Activated T-cell treated with anti-CD3 and anti-CD28 coated beads for 48 hours (primary cell): ENCODE measurements at regions not wholly inside any gene's neighbourhood (a gene's known extent, or its start where the extent isn't known, plus 50 kb on each side); places are given as distances from the start of the nearest gene placed in this dataset.
A peak's percentile ranks its signal among the peaks of the same experiment; 100 is the strongest.
"Not testable (repeated sequence)": the region's sequence is repeated elsewhere in the genome, so short reads cannot be mapped to it uniquely, and the experiment has no call there.

Experiments
- DNase-seq: peaks from one replicate; pipeline ENCODE4 v3.0.0-alpha.2; 2020; ENCODE audit warnings: low read depth

DNA sequence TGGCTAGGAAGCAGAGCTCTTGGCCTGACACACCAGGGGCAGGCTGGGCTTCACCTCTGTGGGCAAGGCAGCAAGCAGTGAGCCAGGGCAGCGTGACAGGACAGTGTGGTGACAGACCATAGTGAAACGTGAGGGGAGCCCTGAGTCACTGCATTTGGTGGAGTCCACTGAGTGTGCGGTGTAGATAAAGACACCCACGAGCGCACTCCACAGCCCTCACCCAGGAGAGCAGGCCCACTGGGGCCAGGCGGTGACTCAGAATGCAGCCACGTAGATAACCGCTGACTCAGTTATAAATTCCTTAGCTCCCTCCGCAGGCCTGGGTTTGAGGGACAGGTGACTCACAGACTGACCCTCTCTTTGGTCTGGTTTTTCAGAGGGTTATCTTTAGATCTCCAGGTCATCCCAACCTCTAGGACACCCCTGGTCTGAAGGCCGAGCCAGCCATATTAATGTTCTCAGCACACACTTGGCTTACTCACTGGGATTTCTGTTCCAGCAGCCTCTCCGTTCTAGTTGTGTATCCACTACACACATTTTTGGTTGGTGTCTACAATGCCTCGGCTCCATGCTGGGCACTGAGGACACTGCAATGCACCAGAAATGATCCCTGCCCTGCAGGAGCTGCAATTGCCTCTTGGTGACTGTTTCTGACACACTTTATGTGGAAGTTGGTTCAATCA is 90.2 kb upstream of the TSPAN2 start:
- peak; percentile 6 for DNase-seq

DNA sequence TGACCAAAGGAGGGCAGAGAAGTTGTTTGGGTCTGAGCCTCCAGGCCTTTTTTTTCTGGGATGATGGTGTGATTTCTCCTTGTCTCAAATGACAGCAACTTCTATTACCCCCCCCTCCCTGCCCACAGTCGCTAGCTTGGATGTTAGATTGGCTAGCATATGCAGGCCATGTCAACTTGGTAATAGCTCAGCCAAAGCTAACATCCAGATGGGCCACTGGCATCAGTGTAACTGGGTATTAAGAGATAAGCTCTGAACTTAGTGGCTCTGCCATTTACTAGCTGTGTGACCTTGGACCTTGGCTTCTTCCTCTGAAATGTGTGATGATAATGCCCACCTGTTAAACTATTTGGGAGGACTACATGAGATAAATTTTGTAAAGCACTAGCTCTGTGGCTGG is 86.9 kb upstream of the TSPAN2 start:
- DNase-seq = no peak

DNA sequence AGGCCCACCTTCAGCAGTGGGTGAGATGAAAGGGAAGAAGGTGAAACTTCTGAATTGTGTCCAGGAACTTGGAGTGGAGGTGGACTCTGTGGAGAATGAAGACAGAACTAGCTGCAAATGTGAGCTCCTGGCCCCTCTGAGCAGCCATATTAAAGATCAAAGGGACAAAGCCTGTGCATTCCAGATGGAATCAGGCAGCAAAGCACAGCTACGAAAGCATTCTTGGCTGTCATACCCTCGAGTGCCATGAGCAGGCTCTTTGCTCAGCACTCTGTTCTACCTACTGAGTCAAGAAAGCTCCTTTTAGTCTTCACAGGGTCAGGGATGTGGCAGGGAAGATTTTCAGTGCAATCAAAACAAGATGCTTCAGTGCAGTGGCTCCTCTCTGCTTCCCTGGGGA is 86.3 kb upstream of the TSPAN2 start:
- no peak for DNase-seq

DNA sequence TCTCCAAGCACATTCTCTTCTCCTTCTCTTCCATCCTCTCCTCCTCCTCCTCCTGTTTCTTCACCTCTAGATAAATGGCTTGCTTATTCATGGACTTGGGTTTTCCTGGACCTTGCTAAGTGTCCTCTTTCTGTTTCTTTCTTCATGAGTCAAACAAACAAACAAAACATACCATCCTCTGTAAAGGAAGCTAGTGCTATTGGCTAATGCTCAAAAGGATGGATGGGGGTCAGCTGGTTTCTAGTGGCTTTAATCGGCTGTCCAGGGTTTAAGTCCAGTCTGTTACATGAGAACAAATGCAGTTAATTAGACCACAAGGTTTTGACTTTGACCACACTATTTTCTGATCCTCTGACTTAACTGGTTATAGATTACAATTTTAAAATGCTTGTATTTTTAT is 83.8 kb upstream of the TSPAN2 start:
- DNase-seq = no peak

DNA sequence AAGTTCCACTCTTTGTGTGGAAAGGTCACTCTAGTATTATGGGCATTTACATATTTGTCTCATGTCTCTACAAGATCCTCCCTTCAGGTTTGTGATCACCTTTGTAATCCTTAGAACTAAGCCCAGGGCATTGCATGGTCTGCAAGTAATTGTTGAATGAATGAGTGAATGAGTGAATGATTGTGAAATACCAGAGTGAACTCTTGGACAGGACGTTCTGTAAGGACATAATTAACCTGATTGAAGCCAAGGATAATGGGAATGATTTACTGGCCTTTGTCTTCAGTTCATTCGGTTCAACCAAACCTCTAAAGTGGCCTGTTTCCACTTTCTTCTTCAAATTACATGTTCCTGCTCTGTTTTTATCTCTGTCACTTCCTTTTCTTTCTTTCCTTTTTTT is 83.0 kb upstream of the TSPAN2 start:
- DNase-seq = no peak

DNA sequence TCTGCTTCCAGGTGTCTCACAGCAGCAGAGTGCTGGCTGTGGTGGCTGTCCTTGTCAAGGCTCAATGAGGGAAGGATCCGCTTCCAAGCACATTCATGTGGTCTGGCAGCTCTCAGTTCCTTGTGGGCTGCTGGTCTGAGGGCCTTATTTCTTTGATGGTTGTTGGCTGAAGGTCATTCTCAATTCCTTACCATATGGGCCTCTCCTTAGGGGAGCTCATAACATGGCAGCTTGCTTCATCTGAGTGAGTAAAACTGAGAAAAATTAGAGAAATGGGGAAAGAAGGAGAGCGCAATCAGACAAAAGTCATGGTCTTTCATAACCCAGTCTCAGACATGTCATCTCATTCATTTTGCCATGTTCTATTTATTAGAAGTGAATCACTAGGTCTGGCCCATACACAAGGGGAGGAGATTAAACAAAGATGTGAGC is 81.7 kb upstream of the TSPAN2 start:
- no peak for DNase-seq

DNA sequence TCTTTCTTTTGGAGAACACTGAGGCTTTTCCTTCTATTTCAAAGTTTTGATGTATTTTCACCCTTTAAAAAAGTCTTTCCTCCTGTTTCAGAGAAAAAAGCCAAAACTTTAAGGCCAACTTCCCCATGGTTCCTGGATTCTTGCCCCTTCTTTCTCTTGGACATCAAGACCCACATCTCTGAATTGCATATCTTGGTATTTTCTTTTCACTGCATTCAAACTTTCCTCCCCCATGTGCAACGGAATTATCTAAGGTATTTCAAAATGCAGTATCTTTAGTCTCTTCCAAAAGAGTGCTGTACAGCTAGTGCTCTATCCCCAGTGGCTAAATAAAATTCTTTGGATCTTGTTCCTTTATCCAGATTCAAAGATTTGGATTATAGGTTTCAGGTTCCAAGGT is 81.1 kb upstream of the TSPAN2 start:
- no peak for DNase-seq

DNA sequence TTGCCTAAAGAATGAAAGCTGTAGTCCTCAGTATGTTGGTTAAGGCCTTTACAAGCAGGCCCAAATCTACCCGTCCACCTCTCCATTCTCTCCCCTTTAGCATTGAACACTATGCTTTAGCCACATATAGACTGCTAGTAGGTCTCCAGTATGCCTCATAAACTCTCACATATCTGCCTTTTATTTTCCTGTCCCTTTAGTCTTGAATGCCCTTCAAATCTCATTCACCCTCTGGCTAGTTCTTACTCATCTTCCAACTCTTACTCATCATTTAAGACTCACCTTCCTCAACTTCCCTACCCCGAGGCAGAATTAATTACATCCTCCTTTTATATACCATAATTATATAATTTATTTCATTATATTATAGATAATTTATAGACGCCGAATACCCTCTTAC is 78.7 kb upstream of the TSPAN2 start:
- no peak for DNase-seq

DNA sequence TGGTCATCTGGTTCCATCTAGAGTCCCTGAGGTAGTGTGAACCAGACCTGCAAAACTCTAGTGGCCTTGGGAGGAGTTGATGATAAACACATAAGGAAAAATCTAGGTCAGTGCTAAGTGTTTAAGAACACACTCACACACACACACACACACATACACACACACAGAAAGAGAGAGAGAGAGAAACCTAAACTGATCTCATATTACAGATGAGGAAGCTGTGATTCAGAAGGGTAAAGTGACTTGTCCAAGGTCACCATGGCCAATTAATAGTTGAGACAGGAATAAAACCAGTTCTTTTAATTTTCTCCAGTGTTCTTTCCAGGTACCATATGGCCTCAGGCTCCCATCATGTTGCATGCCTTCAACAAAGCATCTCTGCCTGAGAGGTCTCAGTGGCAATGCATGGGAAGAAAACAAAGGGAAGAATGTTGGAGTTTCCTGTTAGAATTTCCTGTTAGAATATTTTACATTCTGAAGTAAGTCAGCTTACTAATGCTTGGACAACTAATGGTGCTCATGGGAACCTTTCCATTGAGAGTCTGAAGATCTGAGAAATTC is 77.3 kb upstream of the TSPAN2 start:
- no peak for DNase-seq

DNA sequence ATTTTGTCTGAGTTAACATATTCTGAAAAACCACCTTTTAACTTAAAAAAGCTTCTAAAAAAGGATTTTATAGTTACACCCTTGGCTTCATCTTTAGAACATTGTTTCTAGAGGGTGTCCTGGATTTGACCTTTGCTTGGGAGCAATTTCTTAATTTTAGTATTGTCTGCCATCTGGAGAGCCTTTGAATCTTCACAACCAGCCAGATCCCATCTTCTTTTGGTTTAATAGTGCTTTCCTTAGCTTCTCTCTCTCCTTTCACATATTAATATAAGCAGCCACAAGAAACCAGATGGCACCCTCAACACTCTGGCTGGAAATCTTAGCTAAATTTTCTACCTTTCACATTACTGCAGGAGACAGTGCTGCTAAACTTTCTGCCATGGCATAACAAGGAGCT is 76.5 kb upstream of the TSPAN2 start:
- DNase-seq = no peak

DNA sequence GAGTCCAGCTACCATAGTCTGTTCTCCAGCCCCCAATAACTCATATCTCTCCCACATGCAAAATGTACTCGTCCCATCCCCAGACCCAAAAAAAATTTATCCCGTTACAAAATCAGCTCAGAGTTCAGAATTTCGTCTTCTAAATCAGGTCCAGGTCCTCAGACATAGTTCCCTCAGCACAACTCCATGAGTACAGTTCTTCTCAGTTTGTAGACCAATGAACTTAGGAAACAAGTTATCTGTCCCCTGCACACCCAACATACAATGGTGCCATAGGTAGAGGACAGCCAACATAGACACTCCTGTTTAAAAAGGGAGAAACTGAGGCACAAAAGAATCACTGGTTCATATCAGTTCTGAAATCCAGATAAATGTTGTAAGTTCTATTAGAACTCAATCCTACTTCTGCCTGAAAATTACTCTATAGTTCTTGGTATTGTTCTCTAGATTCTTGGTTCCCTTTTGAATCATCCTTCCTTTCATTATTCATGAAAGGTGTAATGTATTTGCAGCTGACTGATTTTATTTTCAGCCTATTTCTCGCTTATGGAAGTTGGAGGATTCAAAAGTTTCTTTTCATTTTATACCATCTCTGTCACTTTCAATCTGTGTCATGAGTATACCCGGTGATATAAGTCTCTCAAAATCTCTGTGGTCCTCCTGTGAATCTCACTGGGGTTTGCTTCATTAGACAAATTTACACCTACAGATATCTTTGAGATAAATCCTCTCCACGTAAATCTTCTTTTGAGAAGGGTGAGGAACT is 75.8 kb upstream of the TSPAN2 start:
- no peak for DNase-seq

DNA sequence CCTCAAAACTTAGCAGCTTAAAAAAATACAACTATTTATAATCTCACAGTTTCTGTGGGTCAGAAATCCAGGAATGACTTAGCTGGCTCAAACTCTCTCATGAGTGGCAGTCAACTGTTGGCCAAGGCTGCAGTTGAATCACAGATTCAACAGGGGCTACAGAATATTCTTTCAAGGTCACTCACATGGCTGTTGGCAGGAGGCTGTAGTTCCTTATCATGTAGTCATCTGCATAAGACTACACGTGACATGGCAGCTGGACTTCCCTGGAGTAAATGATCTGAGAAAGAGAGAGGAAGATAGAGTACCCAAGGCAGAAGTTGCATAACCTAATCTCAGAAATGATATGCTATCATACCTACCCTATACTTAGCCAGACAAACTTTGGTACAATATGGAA is 75.2 kb upstream of the TSPAN2 start:
- DNase-seq = no peak

DNA sequence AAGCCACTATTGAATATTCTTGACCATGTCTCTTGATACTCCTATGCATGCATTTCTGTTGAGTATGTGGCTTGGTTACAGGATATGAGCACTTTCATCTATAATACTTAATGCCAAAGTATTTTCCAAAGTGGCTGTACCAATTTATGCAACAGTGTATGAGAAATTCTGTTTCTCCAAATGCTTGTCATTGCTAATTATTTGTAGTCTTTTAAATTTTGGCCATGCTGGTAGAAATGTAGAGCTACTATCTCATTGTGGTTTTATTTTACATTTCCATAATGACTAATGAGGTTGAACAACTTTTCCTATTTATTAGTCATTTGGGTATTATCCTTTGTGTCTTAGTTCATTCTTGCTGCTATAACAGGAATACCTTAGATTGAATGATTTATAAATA is 71.4 kb upstream of the TSPAN2 start:
- DNase-seq = no peak

DNA sequence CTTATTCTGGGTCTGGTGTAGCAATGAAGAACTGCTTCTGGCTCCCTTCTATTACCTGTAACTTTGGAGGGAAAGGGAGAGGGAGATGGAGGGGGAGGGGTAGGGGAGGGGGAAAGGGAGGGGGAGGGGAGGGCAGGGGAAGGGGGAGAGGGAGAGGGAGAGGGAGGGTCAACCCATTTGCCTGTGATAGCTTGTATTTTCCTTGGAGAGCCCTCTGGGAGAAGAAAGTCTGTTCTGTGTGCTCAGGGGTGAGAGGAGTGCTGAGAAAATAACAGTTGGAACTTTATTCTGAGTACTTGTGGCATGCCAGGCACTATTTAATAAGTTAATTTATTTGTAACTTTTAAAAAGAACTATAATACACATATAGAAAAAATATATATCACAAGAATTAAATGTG is 70.7 kb upstream of the TSPAN2 start:
- no peak for DNase-seq

DNA sequence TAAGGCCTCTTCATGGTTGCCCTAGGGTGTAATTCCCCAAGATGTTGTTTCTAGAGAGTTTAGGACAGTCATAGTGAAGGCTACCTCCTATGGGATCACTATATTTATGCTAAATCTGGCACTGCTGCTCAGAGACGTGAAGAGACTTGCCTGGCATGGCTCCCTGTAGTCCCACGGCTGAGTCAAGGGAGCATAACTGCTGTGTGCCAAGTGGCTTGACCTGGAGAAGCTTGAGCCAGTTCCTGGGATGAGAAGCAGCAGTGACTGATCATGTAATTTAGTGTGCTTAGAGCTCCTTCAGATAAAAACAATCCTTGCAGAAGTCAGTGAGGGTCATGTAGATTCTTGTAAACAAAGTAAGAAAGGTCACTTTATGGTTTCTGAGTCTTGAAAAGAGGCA is 68.9 kb upstream of the TSPAN2 start:
- DNase-seq = no peak

DNA sequence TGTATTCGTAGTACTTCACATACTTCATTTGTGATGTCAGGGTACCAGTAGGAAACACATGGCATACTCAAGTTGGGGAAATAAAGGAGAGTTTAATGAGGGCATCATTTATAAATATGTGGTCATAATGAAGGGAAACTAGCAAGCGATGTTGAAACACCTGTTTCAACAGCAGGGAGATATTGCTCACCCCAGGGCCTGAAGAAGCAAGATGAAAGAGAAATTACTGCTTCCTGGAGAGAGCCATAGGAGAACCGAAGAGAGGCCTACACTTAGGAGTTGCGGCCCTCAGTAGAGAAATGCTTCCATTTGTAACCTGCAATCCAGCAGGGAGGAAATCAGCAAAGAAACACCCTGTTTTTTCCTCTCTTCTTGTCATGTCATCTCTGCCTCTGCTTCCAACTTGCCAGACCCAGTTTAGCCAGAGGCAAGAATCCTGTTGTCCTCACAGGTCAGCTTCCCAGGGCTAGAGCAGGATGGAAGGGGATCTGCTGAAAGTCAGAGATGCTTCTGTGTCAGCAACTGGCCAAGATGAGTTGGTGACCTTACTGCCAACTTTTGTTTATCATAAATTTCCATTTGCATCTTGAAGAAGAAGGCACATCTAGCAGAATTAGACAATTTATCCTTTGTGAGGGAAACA is 67.6 kb upstream of the TSPAN2 start:
- DNase-seq = no peak

DNA sequence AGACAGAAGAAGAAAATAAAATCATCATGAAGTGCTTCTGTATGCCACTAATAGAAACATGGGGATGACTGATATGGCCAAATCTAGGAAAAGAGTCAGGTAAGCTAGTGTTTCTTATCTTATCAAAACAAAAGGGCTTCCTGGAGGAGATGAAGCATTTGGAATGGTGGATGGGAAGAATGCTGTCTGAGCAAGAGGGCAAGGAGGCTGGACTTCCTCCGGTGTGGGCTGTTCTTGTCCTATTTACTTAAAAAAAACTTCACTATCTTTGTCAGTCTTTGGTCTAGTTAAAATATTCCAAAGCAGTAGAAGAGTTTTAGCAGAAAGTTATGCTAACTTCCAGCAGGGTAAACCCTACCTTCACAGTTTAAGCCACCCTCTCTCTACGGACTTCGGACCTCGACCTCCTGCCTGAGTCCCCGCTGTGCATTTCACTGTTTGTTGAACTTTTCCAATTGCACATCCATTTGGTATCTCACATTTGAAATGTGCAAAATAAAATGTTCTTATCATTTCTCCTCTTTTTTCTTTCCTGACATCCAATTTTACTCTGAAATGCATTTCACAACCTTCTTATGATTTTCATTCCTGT is 64.8 kb upstream of the TSPAN2 start:
- DNase-seq = no peak

DNA sequence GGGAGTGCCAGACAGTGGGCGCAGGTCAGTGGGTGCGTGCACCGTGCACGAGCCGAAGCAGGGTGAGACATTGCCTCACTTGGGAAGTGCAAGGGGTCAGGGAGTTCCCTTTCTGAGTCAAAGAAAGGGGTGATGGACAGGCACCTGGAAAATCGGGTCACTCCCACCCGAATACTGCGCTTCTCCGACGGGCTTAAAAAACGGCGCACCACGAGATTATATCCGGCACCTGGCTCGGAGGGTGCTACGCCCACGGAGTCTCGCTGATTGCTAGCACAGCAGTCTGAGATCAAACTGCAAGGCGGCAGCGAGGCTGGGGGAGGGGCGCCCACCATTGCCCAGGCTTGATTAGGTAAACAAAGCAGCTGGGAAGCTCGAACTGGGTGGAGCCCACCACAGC is 58.6 kb upstream of the TSPAN2 start:
- not testable (repeated sequence) for DNase-seq

DNA sequence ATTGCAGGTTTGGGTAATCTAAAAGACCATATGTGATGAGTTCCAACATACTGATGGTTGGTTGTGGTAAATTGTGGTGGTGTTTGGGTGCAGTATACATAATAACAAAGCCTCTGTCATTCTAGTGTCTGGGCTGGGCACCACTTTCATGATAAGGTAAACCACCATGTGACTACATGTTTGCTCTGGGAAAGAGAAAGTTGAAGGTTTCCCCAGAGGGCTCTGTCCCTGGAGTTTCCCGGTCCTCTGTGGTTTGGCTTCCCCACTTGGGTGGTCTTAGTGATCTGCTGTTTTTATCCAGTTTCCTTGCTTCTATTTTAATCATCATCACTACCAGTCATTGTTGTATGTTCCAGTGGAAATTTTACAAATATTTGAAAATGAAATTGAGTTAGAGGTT is 55.9 kb upstream of the TSPAN2 start:
- DNase-seq = no peak

DNA sequence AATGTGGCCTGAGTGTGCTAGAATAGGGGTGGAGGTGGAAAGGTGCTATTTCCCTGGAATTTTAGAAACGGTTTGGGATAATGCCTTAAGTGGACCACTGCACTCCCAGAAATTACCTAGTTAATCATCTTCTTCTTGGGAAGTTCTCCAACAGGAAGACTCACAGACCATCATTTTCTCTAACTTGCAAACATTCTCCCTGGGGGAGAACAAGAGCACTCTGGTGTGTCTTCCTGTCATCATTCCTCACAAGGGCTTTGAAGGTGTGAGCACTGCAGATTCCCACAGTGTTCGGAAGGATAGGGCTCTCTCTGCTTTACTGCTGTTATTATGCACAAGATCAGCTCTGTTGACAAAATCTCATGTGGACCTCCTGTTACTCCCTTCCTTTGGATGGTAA is 54.9 kb upstream of the TSPAN2 start:
- no peak for DNase-seq

DNA sequence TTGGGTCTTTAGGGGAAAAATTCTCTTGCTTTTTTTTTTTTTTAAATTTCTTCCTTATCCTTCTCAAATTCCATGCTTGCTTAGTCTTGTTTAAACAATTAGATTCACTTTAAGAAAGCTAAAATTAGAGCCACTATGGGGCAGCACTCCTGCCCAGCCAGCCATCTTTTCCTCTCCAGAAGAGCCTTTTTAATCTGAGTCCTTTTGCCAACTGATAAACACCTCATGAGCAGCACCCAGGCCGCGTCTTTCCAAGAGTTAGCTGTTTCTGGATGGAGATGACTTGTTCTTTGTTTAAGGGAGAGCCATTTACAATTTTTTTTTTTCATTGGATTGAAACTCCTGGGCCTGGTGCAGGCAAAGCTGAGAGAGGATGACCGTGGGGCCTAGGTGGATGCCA is 53.3 kb upstream of the TSPAN2 start:
- DNase-seq = no peak

DNA sequence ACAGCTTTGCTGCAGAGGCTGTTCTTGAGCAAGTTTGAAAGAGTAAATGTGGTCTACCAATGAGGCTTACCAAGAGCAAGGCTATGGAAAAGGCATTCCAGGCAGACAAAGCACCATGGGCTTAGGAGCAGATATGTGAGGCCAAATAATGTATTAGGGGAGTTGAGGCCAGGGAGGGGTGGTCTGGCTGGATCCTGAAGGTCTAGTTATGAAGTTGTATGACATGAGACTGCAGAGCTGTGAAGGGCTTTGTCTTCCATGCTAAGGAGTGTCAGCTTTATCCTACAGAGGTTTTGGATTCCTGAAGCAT is 51.8 kb upstream of the TSPAN2 start:
- no peak for DNase-seq
